Stimulated activated CD4-positive, alpha-beta T cell treated with anti-CD3 and anti-CD28 coated beads, TNF-alpha, amount 100 ng/mL, for 4 hours (primary cell): ENCODE measurements at regions not wholly inside any gene's neighbourhood (a gene's known extent, or its start where the extent isn't known, plus 50 kb on each side); places are given as distances from the start of the nearest gene placed in this dataset.
"Not testable (repeated sequence)": the region's sequence is repeated elsewhere in the genome, so short reads cannot be mapped to it uniquely, and the experiment has no call there.

Source experiments
- DNase-seq, 3 experiments: peaks; one replicate each; pipeline ENCODE4 v3.0.0-alpha.2; 2020; ENCODE audit warnings: low read depth in 3 of 3

DNA sequence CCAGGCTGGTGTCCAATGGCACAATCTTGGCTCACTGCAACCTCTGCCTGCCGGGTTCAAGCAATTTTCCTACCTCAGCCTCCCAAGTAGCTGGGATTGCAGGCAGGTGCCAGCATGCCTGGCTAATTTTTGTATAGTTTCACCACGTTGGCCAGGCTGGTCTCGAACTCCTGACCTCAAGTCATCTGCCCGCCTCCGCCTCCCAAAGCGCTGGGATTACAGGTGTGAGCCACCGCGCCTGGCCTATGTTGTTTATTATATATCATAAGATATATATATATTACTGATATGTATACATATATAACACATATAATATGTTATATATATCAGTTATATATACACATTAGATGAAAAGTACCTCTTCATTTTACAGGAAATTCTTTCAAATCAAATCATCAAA is 914.7 kb downstream of the FOXD4L5 start:
- DNase-seq: not testable (repeated sequence)

DNA sequence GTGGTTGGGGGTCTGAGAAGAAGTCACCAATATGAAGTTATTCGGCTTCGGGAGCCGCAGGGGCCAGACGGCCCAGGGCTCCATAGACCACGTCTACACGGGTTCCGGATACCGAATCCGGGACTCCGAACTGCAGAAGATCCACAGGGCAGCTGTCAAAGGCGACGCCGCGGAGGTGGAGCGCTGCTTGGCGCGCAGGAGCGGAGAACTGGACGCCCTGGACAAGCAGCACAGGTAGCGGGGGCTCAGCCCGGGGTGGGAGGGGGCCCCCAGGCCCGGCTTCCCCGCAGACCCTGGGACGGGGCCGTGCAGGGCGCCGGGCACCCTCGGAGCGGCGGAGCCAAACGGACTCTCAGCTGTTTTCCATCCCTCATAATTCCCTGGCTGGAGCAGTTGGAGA is 915.4 kb downstream of the FOXD4L5 start:
- not testable (repeated sequence) for DNase-seq

DNA sequence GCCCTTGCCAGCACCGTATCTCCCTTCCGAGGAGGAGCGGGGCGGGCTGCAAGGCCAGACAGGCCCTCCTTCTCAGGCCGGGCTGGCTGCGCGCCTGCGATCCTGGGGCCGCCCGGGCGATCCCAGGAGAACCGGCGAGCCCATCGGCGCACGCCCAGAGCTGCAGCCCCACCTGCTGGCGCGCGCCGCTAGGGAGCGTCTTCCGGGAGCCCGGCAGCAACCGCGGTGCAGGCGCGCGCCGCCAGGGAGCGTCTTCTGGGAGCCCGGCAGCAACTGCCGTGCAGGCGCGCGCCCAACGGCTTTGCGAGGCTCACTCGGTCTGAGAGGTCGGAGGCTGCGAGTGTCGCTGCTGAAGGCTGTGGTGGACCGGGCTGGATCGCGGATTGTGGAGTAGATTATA is 915.9 kb downstream of the FOXD4L5 start:
- DNase-seq: peak; percentile 50 to 67 (median 57)

DNA sequence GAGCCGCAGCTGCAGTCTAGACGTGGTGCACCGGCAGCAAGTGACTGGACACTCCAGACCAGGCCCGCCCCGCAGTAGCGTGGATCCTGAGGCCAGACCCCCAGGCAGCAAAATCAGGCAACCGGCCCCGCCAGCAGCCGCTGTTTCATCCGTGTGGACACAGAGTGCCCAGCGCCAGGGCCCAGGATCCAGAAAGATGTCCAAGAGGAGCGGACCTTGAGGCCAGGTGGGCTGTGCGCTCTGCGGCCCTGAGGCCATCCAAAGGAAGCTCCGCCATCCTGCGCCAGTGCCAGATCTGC is 916.4 kb downstream of the FOXD4L5 start:
- not testable (repeated sequence) for DNase-seq

DNA sequence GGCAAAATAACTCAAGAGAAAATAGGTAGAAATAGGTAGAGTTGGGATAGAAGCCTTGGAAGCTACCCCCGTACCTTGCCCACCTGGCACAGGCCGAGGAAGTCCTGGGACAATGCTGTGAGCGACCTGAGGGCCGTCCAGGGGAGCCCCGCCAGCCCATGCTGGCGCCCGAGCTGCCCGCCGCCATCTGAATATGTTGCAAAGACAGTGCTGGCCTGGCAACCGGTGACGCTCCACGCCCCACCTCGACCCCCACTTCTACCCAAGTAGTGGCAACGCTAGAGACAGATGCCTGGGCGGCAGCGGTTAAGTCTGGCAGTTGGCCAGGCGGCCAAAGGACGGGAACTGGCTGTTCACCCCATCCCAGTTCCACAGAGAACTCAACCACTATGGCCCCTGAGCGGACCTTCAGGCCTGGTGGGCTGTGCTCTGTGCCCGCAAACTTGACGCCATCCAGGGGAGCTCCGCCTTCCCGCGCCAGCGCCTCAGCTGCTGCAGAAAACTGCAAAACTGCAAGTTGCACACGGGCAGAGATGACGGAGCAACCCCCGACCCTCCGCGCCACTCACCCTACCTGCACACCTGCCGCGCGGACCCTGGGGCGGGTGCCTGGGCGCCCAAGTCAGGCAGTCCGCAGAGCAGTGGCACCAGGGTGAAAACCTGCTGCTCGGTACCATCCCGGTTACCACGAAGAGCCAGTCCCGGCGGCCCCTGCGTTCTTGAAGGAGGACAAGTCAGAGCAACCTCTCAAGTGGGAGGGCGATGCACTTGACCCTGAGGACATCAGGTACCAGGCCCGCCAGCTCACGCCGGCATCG is 917.0 kb downstream of the FOXD4L5 start:
- not testable (repeated sequence) for DNase-seq
